Iris pigment epithelial cell (primary cell): ENCODE measurements at regions not wholly inside any gene's neighbourhood (a gene's known extent, or its start where the extent isn't known, plus 50 kb on each side); places are given as distances from the start of the nearest gene placed in this dataset.

ENCODE experiments used
- DNase-seq: peaks from one replicate; pipeline ENCODE4 v3.0.0-alpha.2; 2011; ENCODE audit warnings: low read depth

- DNase-seq = no peak
These were observed 128.8 kb upstream of the MAP3K1 start for GRCh38 chr5:56686337-56687195.

GRCh38 chr5:56685503-56686217, 129.7 kb upstream of the MAP3K1 start:
- peak; percentile 10 for DNase-seq

GRCh38 chr5:56684159-56684558, 131.2 kb upstream of the MAP3K1 start:
- DNase-seq = no peak

GRCh38 chr5:56683733-56684132, 131.6 kb upstream of the MAP3K1 start:
- no peak for DNase-seq

GRCh38 chr5:56683281-56683680, 132.1 kb upstream of the MAP3K1 start:
- no peak for DNase-seq

- peak; percentile 60 for DNase-seq
These were observed 134.0 kb upstream of the MAP3K1 start for GRCh38 chr5:56681346-56681745.

GRCh38 chr5:56680731-56681130, 134.6 kb upstream of the MAP3K1 start:
- no peak for DNase-seq

- no peak for DNase-seq
These were observed 137.6 kb upstream of the MAP3K1 start for GRCh38 chr5:56677690-56678305.

GRCh38 chr5:56676091-56676768, 139.1 kb upstream of the MAP3K1 start:
- no peak for DNase-seq

- DNase-seq = no peak
These were observed 140.9 kb upstream of the MAP3K1 start for GRCh38 chr5:56674441-56674840.

GRCh38 chr5:56673171-56673570, 142.2 kb upstream of the MAP3K1 start:
- DNase-seq = no peak

GRCh38 chr5:56671571-56671970, 143.8 kb upstream of the MAP3K1 start:
- no peak for DNase-seq

- no peak for DNase-seq
These were observed 144.4 kb upstream of the MAP3K1 start for GRCh38 chr5:56670916-56671315.

- peak; percentile 23 for DNase-seq
These were observed 145.5 kb upstream of the MAP3K1 start for GRCh38 chr5:56669534-56670483.

- DNase-seq = no peak
These were observed 146.4 kb upstream of the MAP3K1 start for GRCh38 chr5:56668996-56669395.

GRCh38 chr5:56667692-56668091, 147.7 kb upstream of the MAP3K1 start:
- DNase-seq = no peak

- no peak for DNase-seq
These were observed 148.4 kb upstream of the MAP3K1 start for GRCh38 chr5:56666901-56667300.

- DNase-seq = peak; percentile 72
These were observed 150.2 kb upstream of the MAP3K1 start for GRCh38 chr5:56665117-56665516.

GRCh38 chr5:56664025-56664424, 151.3 kb upstream of the MAP3K1 start:
- DNase-seq = no peak

GRCh38 chr5:56663523-56663922, 151.8 kb upstream of the MAP3K1 start:
- DNase-seq = no peak

GRCh38 chr5:56662893-56663292, 152.5 kb upstream of the MAP3K1 start:
- no peak for DNase-seq
